Spleen (tissue), 7 donors: ENCODE measurements at regions not wholly inside any gene's neighbourhood (a gene's known extent, or its start where the extent isn't known, plus 50 kb on each side); places are given as distances from the start of the nearest gene placed in this dataset.

Experiments
- POLR2A ChIP-seq, 3 donors: fragments of 450-650 bp; IDR thresholded peaks; one replicate each; pipeline ENCODE4 v1.5.1; 2017; ENCODE audit warnings: antibody characterized with exemption in 3 of 3, mild to moderate bottlenecking in 1 of 3
- TF ChIP-seq, protein P1 (sequence below), 11 experiments: fragments of 200-600 bp in 7 of 11; fragments of 450-650 bp in 4 of 11; sonication (generic) in 4 of 11; IDR thresholded peaks in 8 of 11; conservative IDR thresholded peaks in 3 of 11; 1 replicate in 7 of 11; 2 replicates in 4 of 11; pipeline versions ENCODE4 v1.4.0 to v1.8.0; 2016 to 2021; ENCODE audit warnings: antibody characterized with exemption in 11 of 11, inconsistent platforms in 4 of 11, mild to moderate bottlenecking in 1 of 11
- donor health status: DM: no; HTN: no; CAD: no; lungs with moderate emphysema.
- donor health status: DM: no; HTN: no; CAD: no.
- donor health status: DM: no; HTN: no; CAD: no.

DNA sequence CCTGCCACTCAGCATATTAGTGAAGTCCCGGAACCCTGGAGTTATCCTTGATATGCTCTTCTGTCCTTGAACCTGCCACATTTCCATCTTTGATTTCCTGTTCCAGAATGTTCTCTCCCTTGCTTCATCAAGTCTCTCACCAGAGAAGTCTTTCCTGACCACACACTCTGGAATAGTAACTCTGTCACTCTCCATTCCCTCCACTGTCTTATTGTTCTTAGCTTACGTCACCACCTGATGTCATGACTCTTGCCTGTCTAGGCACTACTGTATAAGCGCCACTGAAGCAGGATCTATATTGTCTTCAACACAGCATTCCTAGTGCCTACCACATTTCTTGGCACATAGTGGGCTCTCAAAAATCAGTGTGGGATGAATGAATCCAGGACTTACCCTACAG lies 65.4 kb upstream of the SMYD2 start:
- TF ChIP-seq POLR2A (IDR thresholded peaks at IDR 0.05) = no peak
- TF ChIP-seq, protein P1, sequence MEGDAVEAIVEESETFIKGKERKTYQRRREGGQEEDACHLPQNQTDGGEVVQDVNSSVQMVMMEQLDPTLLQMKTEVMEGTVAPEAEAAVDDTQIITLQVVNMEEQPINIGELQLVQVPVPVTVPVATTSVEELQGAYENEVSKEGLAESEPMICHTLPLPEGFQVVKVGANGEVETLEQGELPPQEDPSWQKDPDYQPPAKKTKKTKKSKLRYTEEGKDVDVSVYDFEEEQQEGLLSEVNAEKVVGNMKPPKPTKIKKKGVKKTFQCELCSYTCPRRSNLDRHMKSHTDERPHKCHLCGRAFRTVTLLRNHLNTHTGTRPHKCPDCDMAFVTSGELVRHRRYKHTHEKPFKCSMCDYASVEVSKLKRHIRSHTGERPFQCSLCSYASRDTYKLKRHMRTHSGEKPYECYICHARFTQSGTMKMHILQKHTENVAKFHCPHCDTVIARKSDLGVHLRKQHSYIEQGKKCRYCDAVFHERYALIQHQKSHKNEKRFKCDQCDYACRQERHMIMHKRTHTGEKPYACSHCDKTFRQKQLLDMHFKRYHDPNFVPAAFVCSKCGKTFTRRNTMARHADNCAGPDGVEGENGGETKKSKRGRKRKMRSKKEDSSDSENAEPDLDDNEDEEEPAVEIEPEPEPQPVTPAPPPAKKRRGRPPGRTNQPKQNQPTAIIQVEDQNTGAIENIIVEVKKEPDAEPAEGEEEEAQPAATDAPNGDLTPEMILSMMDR (IDR thresholded peaks at IDR 0.05 in 8 of 11, conservative IDR thresholded peaks at IDR 0.05 in 3 of 11) = no peak
